H9 (cell line): ENCODE measurements at regions not wholly inside any gene's neighbourhood (a gene's known extent, or its start where the extent isn't known, plus 50 kb on each side); places are given as distances from the start of the nearest gene placed in this dataset.

Source experiments
- DNase-seq: peaks from one replicate; pipeline ENCODE4 v3.0.0-alpha.2; 2017
- H2AFZ ChIP-seq: one replicate; pipeline ENCODE4 v1.6.1; 2013; ENCODE audit warnings: mild to moderate bottlenecking, low read length, control low read depth, moderate library complexity
- H2AK5ac ChIP-seq: 2 replicates; pipeline ENCODE4 v1.6.1; 2013; ENCODE audit warnings: low read length, control low read depth, mixed read lengths; ENCODE audit not compliant: insufficient read length
- H2BK120ac ChIP-seq: one replicate; pipeline ENCODE4 v1.6.1; 2013; ENCODE audit warnings: low read depth, mild to moderate bottlenecking, low read length, control low read depth, inconsistent platforms; ENCODE audit not compliant: poor library complexity, severe bottlenecking
- H2BK12ac ChIP-seq: 2 replicates; pipeline ENCODE4 v1.6.1; 2013; ENCODE audit warnings: low read length, control low read depth, mixed read lengths, low read depth; ENCODE audit not compliant: insufficient read length
- H2BK15ac ChIP-seq: 2 replicates; pipeline ENCODE4 v1.6.1; 2013; ENCODE audit warnings: low read depth, low read length, control low read depth
- H2BK20ac ChIP-seq: one replicate; pipeline ENCODE4 v1.6.1; 2013; ENCODE audit warnings: low read depth, mild to moderate bottlenecking, low read length, control low read depth, inconsistent platforms; ENCODE audit not compliant: poor library complexity, severe bottlenecking
- H2BK5ac ChIP-seq: 2 replicates; pipeline ENCODE4 v1.6.1; 2013; ENCODE audit warnings: low read length, control low read depth, mixed read lengths; ENCODE audit not compliant: insufficient read length
- H3K14ac ChIP-seq: 2 replicates; pipeline ENCODE4 v1.6.1; 2013; ENCODE audit warnings: low read length, control low read depth; ENCODE audit not compliant: insufficient read depth
- H3K18ac ChIP-seq: 2 replicates; pipeline ENCODE4 v1.6.1; 2013; ENCODE audit warnings: low read depth, mild to moderate bottlenecking, mixed read lengths, low read length, control low read depth; ENCODE audit not compliant: insufficient read length
- H3K23ac ChIP-seq: 2 replicates; pipeline ENCODE4 v1.6.1; 2013; ENCODE audit warnings: low read length, control low read depth, mixed read lengths, low read depth; ENCODE audit not compliant: insufficient read length
- H3K23me2 ChIP-seq: 2 replicates; pipeline ENCODE4 v1.6.1; 2013; ENCODE audit warnings: low read depth, mild to moderate bottlenecking, mixed read lengths, low read length, control low read depth; ENCODE audit not compliant: insufficient read length, poor library complexity, severe bottlenecking
- H3K27ac ChIP-seq: 2 replicates; pipeline ENCODE4 v1.5.1; 2013; ENCODE audit warnings: low read length, control low read depth, mixed read lengths, low read depth; ENCODE audit not compliant: insufficient read length
- H3K27me3 ChIP-seq: 2 replicates; pipeline ENCODE4 v1.6.1; 2013; ENCODE audit warnings: low read length, control low read depth, inconsistent platforms; ENCODE audit not compliant: insufficient read depth
- H3K4ac ChIP-seq: 2 replicates; pipeline ENCODE4 v1.6.1; 2013; ENCODE audit warnings: low read depth, mild to moderate bottlenecking, control low read depth, inconsistent platforms, low read length, moderate library complexity
- H3K4me1 ChIP-seq: 2 replicates; pipeline ENCODE4 v1.6.1; 2013; ENCODE audit warnings: low read length, control low read depth, inconsistent platforms; ENCODE audit not compliant: insufficient read depth
- H3K4me2 ChIP-seq: 2 replicates; pipeline ENCODE4 v1.6.1; 2013; ENCODE audit warnings: low read length, control low read depth, mixed read lengths; ENCODE audit not compliant: insufficient read length, insufficient read depth
- H3K56ac ChIP-seq: 2 replicates; pipeline ENCODE4 v1.6.1; 2013; ENCODE audit warnings: low read depth, mild to moderate bottlenecking, mixed read lengths, low read length, control low read depth; ENCODE audit not compliant: insufficient read length
- H3K79me1 ChIP-seq: 2 replicates; pipeline ENCODE4 v1.6.1; 2013; ENCODE audit warnings: low read depth, mild to moderate bottlenecking, moderate library complexity, low read length, control low read depth, inconsistent platforms; ENCODE audit not compliant: insufficient read depth, poor library complexity, severe bottlenecking
- H3K79me2 ChIP-seq: 2 replicates; pipeline ENCODE4 v1.6.1; 2013; ENCODE audit warnings: low read length, control low read depth, inconsistent platforms; ENCODE audit not compliant: insufficient read depth
- H3K9ac ChIP-seq: 2 replicates; pipeline ENCODE4 v1.6.1; 2013; ENCODE audit warnings: low read length, control low read depth, mixed read lengths; ENCODE audit not compliant: insufficient read length; ENCODE audit errors: extremely low read depth
- H3K9me3 ChIP-seq: one replicate; pipeline ENCODE4 v1.6.1; 2013; ENCODE audit warnings: low read depth, low read length, inconsistent platforms; ENCODE audit not compliant: control insufficient read depth
- H3T11ph ChIP-seq: one replicate; pipeline ENCODE4 v1.6.1; 2013; ENCODE audit warnings: mild to moderate bottlenecking, low read length, control low read depth, inconsistent platforms
- H4K20me1 ChIP-seq: one replicate; pipeline ENCODE4 v1.6.1; 2013; ENCODE audit not compliant: control insufficient read depth, insufficient read length, insufficient read depth
- H4K5ac ChIP-seq: 2 replicates; pipeline ENCODE4 v1.6.1; 2013; ENCODE audit warnings: low read depth, mild to moderate bottlenecking, mixed read lengths, low read length, control low read depth; ENCODE audit not compliant: insufficient read length
- H4K8ac ChIP-seq: replicated peaks from 2 replicates; pipeline ENCODE4 v1.6.1; 2013; ENCODE audit warnings: low read length, control low read depth, mixed read lengths, low read depth; ENCODE audit not compliant: insufficient read length
- H4K91ac ChIP-seq: 2 replicates; pipeline ENCODE4 v1.6.1; 2013; ENCODE audit warnings: low read depth, mild to moderate bottlenecking, moderate library complexity, mixed read lengths, low read length, control low read depth; ENCODE audit not compliant: insufficient read length
- H3K27ac Mint-ChIP-seq, 3 experiments: 2 replicates in 2 of 3; 3 replicates in 1 of 3; pipeline ENCODE4 v1.8.0; 2020 to 2021; ENCODE audit warnings: mixed read lengths in 3 of 3, mild to moderate bottlenecking in 1 of 3, moderate library complexity in 1 of 3
- H3K27me3 Mint-ChIP-seq: 2 replicates; pipeline ENCODE4 v1.8.0; 2021; ENCODE audit warnings: low read depth, mild to moderate bottlenecking, moderate library complexity, mixed read lengths
- H3K36me3 Mint-ChIP-seq, 3 experiments: 2 replicates in 2 of 3; 3 replicates in 1 of 3; pipeline ENCODE4 v1.8.0; 2020 to 2021; ENCODE audit warnings: low read depth in 3 of 3, mixed read lengths in 3 of 3; ENCODE audit not compliant: insufficient read depth in 1 of 3
- H3K4me1 Mint-ChIP-seq, 2 experiments: 2 replicates each; pipeline ENCODE4 v1.8.0; 2020; ENCODE audit warnings: mixed read lengths in 2 of 2
- H3K4me3 Mint-ChIP-seq, 2 experiments: 2 replicates in 1 of 2; 3 replicates in 1 of 2; pipeline ENCODE4 v1.8.0; 2020 to 2021; ENCODE audit warnings: mild to moderate bottlenecking in 2 of 2, mixed read lengths in 2 of 2, moderate library complexity in 1 of 2
- H3K9me3 Mint-ChIP-seq, 2 experiments: 2 replicates in 1 of 2; 3 replicates in 1 of 2; pipeline ENCODE4 v1.8.0; 2020; ENCODE audit warnings: mild to moderate bottlenecking in 2 of 2, mixed read lengths in 2 of 2, moderate library complexity in 1 of 2
- CTCF ChIP-seq: fragments of 200-600 bp; sonication (generic); conservative IDR thresholded peaks from 3 replicates; pipeline ENCODE4 v1.8.0; 2021; ENCODE audit warnings: antibody characterized with exemption, mild to moderate bottlenecking
- WGBS: extraction: QIAGEN DNeasy Blood & Tissue Kit; methylation state at CpG from one replicate; pipeline ENCODE4 v1.1.7; 2013; ENCODE audit warnings: missing lambda C conversion rate, low lambda C conversion rate, mixed read lengths; ENCODE audit not compliant: insufficient read length; ENCODE audit errors: extremely low coverage; 5-methylcytosine and 5-hydroxymethylcytosine counted together

DNA sequence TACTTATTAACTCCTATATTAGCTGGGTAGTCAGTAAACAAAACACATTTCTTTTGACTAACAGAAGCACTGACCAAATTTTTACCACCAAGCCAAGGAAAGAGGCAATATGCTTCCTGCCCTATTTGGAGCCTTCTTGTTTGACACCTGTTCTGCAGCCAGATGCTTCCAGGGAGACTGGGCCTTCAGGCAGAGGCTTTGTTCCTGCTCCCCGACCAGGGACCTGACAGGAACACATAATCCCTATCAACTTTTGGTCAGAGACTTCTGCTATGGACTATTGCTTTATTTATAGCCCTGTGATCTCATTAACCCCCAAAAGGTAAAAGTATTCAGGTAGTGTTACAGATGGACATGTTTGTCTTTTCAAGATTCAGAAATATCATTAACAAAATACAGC, 541.3 kb downstream of the NTRK3 start:
- Histone ChIP-seq H3K23me2 (no peaks in the 10 kb centered on the region), H3K4me2 (no peak overlapping the region), H3K4ac (no peak overlapping the region), H3K23ac (no peak overlapping the region), H3T11ph (no peak overlapping the region), H2AK5ac (no peak overlapping the region), H3K9ac (no peak overlapping the region), H3K14ac (no peak overlapping the region), H4K5ac (no peak overlapping the region), H2BK5ac (no peak overlapping the region), H3K18ac (no peak overlapping the region), H2BK120ac (no peak overlapping the region), H3K79me2 (no peaks in the 10 kb centered on the region), H3K27me3 (no peaks in the 10 kb centered on the region), H3K9me3 (no peaks in the 10 kb centered on the region), H3K27ac (no peak overlapping the region), H3K56ac (no peak overlapping the region), H2BK12ac (no peak overlapping the region), H4K91ac (no peak overlapping the region), H4K8ac (no peak overlapping the region), H2AFZ (no peak overlapping the region), H3K79me1 (no peaks in the 10 kb centered on the region), H4K20me1 (no peaks in the 10 kb centered on the region), H3K4me1 (no peaks in the 10 kb centered on the region), H2BK15ac (no peak overlapping the region), H2BK20ac (no peak overlapping the region)
- no peak for TF ChIP-seq CTCF
- DNase-seq = no peak
- Mint-ChIP-seq H3K27me3 (peaks cover 2% of the 10 kb centered on the region), H3K4me1 (peaks cover 1 to 4% of the 10 kb centered on the region in 2 experiments; a peak in 3 of 4 replicates), H3K36me3 (no peaks in the 10 kb centered on the region), H3K9me3 (no peaks in the 10 kb centered on the region), H3K4me3 (no peak overlapping the region), H3K27ac (no peak overlapping the region)
- WGBS = no CpG with 5 or more reads among the region's 1 CpG
